Loucy (cell line): ENCODE measurements at regions not wholly inside any gene's neighbourhood (a gene's known extent, or its start where the extent isn't known, plus 50 kb on each side); places are given as distances from the start of the nearest gene placed in this dataset.

Experiments
- H2AFZ ChIP-seq: fragments of 200-600 bp; sonication (generic); 2 replicates; pipeline ENCODE4 v1.6.0; 2016; ENCODE audit warnings: antibody characterized with exemption, mild to moderate bottlenecking, low read length, moderate library complexity
- H3F3A ChIP-seq: fragments of 200-600 bp; 2 replicates; pipeline ENCODE4 v1.6.0; 2016; ENCODE audit warnings: antibody characterized with exemption, low read depth, mild to moderate bottlenecking
- H3K27me3 ChIP-seq: fragments of 200-600 bp; sonication (generic); 2 replicates; pipeline ENCODE4 v1.6.1; 2014; ENCODE audit warnings: low read length, mild to moderate bottlenecking; ENCODE audit not compliant: insufficient read depth, poor library complexity, severe bottlenecking
- H3K36me3 ChIP-seq: fragments of 200-600 bp; sonication (generic); 2 replicates; pipeline ENCODE4 v1.6.1; 2016; ENCODE audit warnings: low read length; ENCODE audit not compliant: insufficient read depth
- H3K4me1 ChIP-seq: fragments of 200-600 bp; sonication (generic); 2 replicates; pipeline ENCODE4 v1.5.1; 2014; ENCODE audit warnings: low read length, mild to moderate bottlenecking; ENCODE audit not compliant: insufficient read depth, poor library complexity, severe bottlenecking
- H3K4me2 ChIP-seq: fragments of 200-600 bp; sonication (generic); 2 replicates; pipeline ENCODE4 v1.6.0; 2014; ENCODE audit warnings: antibody characterized with exemption, low read length, low read depth, mild to moderate bottlenecking; ENCODE audit not compliant: poor library complexity, severe bottlenecking
- H3K4me3 ChIP-seq: fragments of 200-600 bp; sonication (generic); 2 replicates; pipeline ENCODE4 v1.5.1; 2014; ENCODE audit warnings: low read length, mild to moderate bottlenecking, mixed read lengths; ENCODE audit not compliant: poor library complexity, severe bottlenecking
- H3K79me2 ChIP-seq: fragments of 200-600 bp; sonication (generic); 2 replicates; pipeline ENCODE4 v1.6.1; 2014; ENCODE audit warnings: low read length; ENCODE audit not compliant: insufficient read depth
- H3K9ac ChIP-seq: fragments of 200-600 bp; sonication (generic); 2 replicates; pipeline ENCODE4 v1.6.0; 2014; ENCODE audit warnings: mild to moderate bottlenecking, low read depth, low read length, moderate library complexity; ENCODE audit not compliant: poor library complexity, severe bottlenecking
- H3K9me2 ChIP-seq: fragments of 200-600 bp; sonication (generic); replicated peaks from 2 replicates; pipeline ENCODE4 v1.6.1; 2016; ENCODE audit warnings: low read depth, low read length, mixed read lengths
- H3K9me3 ChIP-seq: fragments of 200-600 bp; sonication (generic); 2 replicates; pipeline ENCODE4 v1.6.1; 2014; ENCODE audit warnings: mild to moderate bottlenecking, antibody characterized with exemption, low read length, low read depth; ENCODE audit not compliant: insufficient read depth
- H4K20me1 ChIP-seq: fragments of 200-600 bp; sonication (generic); 2 replicates; pipeline ENCODE4 v1.6.0; 2014; ENCODE audit warnings: antibody characterized with exemption, low read length, mild to moderate bottlenecking; ENCODE audit not compliant: insufficient read depth, poor library complexity, severe bottlenecking
- CTCF ChIP-seq: fragments of 200-600 bp; sonication (generic); conservative IDR thresholded peaks from 2 replicates; pipeline ENCODE4 v1.5.1; 2014; ENCODE audit warnings: mild to moderate bottlenecking, antibody characterized with exemption, low read length
- EZH2phosphoT487 ChIP-seq: fragments of 200-600 bp; IDR thresholded peaks from 2 replicates; pipeline ENCODE4 v1.6.1; 2018; ENCODE audit warnings: antibody characterized with exemption, mild to moderate bottlenecking, moderate library complexity, borderline replicate concordance

- Histone ChIP-seq H3K9me3 (no peaks in the 10 kb centered on the region), H3F3A (no peaks in the 10 kb centered on the region), H3K36me3 (no peaks in the 10 kb centered on the region), H4K20me1 (no peaks in the 10 kb centered on the region), H3K27me3 (no peaks in the 10 kb centered on the region), H3K4me3 (no peak overlapping the region), H3K4me2 (no peak overlapping the region), H3K9me2 (no peaks in the 10 kb centered on the region), H3K9ac (no peak overlapping the region), H3K4me1 (no peaks in the 10 kb centered on the region), H3K79me2 (no peaks in the 10 kb centered on the region), H2AFZ (no peak overlapping the region)
- no peak for TF ChIP-seq EZH2phosphoT487
- TF ChIP-seq CTCF = no peak
Observed at GRCh38 chr13:53890696-53891095, 862.1 kb downstream of the OLFM4 start.

- Histone ChIP-seq H3K9me3 (no peaks in the 10 kb centered on the region), H3K4me3 (no peak overlapping the region), H3K9ac (no peak overlapping the region), H3K9me2 (no peaks in the 10 kb centered on the region), H4K20me1 (no peaks in the 10 kb centered on the region), H3K36me3 (no peaks in the 10 kb centered on the region), H2AFZ (no peak overlapping the region), H3K4me2 (no peak overlapping the region), H3K79me2 (no peaks in the 10 kb centered on the region), H3K4me1 (no peaks in the 10 kb centered on the region), H3F3A (no peaks in the 10 kb centered on the region), H3K27me3 (no peaks in the 10 kb centered on the region)
- TF ChIP-seq EZH2phosphoT487 = no peak
- TF ChIP-seq CTCF = no peak
Observed at GRCh38 chr13:53901593-53901992, 873.0 kb downstream of the OLFM4 start.

GRCh38 chr13:53907891-53908290 lies 879.3 kb downstream of the OLFM4 start:
- TF ChIP-seq CTCF (no peak), EZH2phosphoT487 (no peak)
- Histone ChIP-seq H3K9me2 (no peaks in the 10 kb centered on the region), H3K4me2 (no peak overlapping the region), H3K79me2 (no peaks in the 10 kb centered on the region), H3K4me1 (no peaks in the 10 kb centered on the region), H3F3A (no peaks in the 10 kb centered on the region), H3K4me3 (no peak overlapping the region), H3K36me3 (no peaks in the 10 kb centered on the region), H3K9me3 (no peaks in the 10 kb centered on the region), H4K20me1 (no peaks in the 10 kb centered on the region), H3K9ac (no peak overlapping the region), H3K27me3 (no peaks in the 10 kb centered on the region), H2AFZ (no peak overlapping the region)
